ENCODE measurements at regions not wholly inside any gene's neighbourhood (a gene's known extent, or its start where the extent isn't known, plus 50 kb on each side); places are given as distances from the start of the nearest gene placed in this dataset.

DNA sequence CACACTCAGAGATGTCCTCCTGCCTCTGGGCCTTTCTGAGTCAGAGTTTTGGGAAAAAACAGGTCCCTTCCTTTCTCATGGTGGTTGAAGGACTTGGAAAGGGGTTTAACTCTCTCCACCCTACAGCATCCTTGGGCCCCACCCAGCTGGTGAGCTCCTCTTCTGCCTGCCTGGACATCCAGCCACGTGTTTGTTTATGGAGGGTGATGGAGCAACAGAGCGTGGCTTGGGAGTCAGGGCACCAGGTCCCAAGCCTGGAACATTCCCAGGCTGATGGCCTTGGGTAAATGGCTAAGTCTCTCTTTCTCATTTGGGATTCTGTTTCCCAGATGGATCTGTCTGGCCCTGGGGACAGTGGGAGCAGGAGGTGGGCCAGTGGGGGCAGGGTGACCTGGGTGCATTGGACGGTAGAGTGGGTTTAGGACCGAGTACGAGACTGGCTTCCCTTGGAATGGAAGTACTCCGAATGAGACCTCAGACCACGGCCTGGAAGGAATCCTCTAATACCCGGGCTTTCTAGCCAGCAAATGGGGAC is 141.1 kb upstream of the IRX2 start:
- Histone ChIP-seq H3K4ac (replicated peaks; ENCODE audit: insufficient read length, low read depth, low read length) (no peak overlapping the region), H3K18ac (ENCODE audit: extremely low read depth, low read length) (no peak overlapping the region), H2BK20ac (ENCODE audit: low read length) (no peak overlapping the region), H3K4me1 (replicated peaks in 1 of 4; ENCODE audit: control insufficient read depth in 3 of 4, insufficient read depth in 4 of 4, low read length in 3 of 4) (no peaks in the 10 kb centered on the region; a peak in 1 of 7 replicates), H4K20me1 (replicated peaks in 1 of 2; ENCODE audit: control insufficient read depth in 1 of 2, insufficient read depth in 2 of 2, low read length in 2 of 2) (peaks cover 0 to 7% of the 10 kb centered on the region in 2 experiments), H3K4me3 (ENCODE audit: extremely low read depth in 1 of 4, insufficient read depth in 2 of 4, low read depth in 3 of 4, low read length in 4 of 4) (no peak overlapping the region), H2BK12ac (ENCODE audit: low read depth, low read length) (no peak overlapping the region), H2AK5ac (ENCODE audit: low read depth, low read length) (no peak overlapping the region), H4K5ac (ENCODE audit: insufficient read length, low read depth, low read length) (no peak overlapping the region), H3K23ac (ENCODE audit: insufficient read length) (no peak overlapping the region), H2BK15ac (ENCODE audit: low read length) (no peak overlapping the region), H3K9ac (replicated peaks in 1 of 4; ENCODE audit: extremely low read depth in 1 of 4, low read depth in 3 of 4, low read length in 3 of 4) (no peak overlapping the region), H3K27ac (ENCODE audit: low read depth, low read length) (no peak overlapping the region), H2BK5ac (ENCODE audit: low read depth, low read length) (no peak overlapping the region), H2AFZ (ENCODE audit: low read length) (no peak overlapping the region), H3K9me3 (ENCODE audit: insufficient read depth in 2 of 2, low read depth in 1 of 2, low read length in 1 of 2) (no peaks in the 10 kb centered on the region), H3K23me2 (ENCODE audit: low read depth, low read length) (peaks cover 9% of the 10 kb centered on the region; the same call in 1 of the 2 replicates), H3K79me1 (ENCODE audit: low read depth, low read length) (no peaks in the 10 kb centered on the region), H4K8ac (ENCODE audit: extremely low read depth, insufficient read depth, low read length) (no peak overlapping the region), H3K4me2 (ENCODE audit: insufficient read depth in 1 of 2, low read depth in 2 of 2, low read length in 2 of 2) (no peak overlapping the region), H3K14ac (ENCODE audit: insufficient read length) (no peak overlapping the region), H3K56ac (replicated peaks; ENCODE audit: insufficient read length, low read depth, low read length) (no peak overlapping the region), H4K91ac (replicated peaks; ENCODE audit: insufficient read length, low read length) (peak overlapping the region; percentile 47), H3K36me3 (ENCODE audit: control insufficient read depth in 2 of 4, insufficient read depth in 4 of 4, low read length in 3 of 4) (no peaks in the 10 kb centered on the region), H3K27me3 (replicated peaks in 1 of 4; ENCODE audit: control insufficient read depth in 3 of 4, extremely low read depth in 1 of 4, insufficient read depth in 3 of 4, low read length in 3 of 4) (no peaks in the 10 kb centered on the region), H3K79me2 (ENCODE audit: control insufficient read depth in 1 of 2, insufficient read depth in 2 of 2, low read length in 2 of 2) (no peaks in the 10 kb centered on the region), H2BK120ac (replicated peaks; ENCODE audit: low read depth, low read length) (no peak overlapping the region)
- ChIA-PET POLR2A (ENCODE audit: partially characterized antibody) (no interaction called here), CTCF (ENCODE audit: partially characterized antibody) (no interaction called here)
- FAIRE-seq (no peak), DNase-seq (ENCODE audit: low read depth in 1 of 2, low spot score in 2 of 2) (peak in 1 of 2 experiments; percentile 28)
- WGBS, 2 experiments (ENCODE audit: extremely low coverage in 1 of 2, insufficient coverage in 1 of 2, insufficient read length in 1 of 2, insufficient replicate concordance in 2 of 2, low coverage in 1 of 2, low lambda C conversion rate in 2 of 2, missing lambda C conversion rate in 1 of 2) = 90% methylated on average over 5 of the region's 8 CpGs; no CpG with 5 or more reads in 1 of the 2 experiments
- no peak for TF ChIP-seq HDAC6 (IDR thresholded peaks at IDR 0.05; ENCODE audit: low read depth, low read length)
- no peak for TF ChIP-seq CTBP2 (IDR thresholded peaks at IDR 0.05; ENCODE audit: borderline replicate concordance, insufficient read depth, insufficient read length, low read length)
- no peak for TF ChIP-seq JUN (IDR thresholded peaks at IDR 0.05; ENCODE audit: low read depth, low read length)
- no peak for TF ChIP-seq POLR2A (IDR thresholded peaks at IDR 0.05; ENCODE audit: control extremely low read depth in 1 of 2, low read depth in 2 of 2, low read length in 2 of 2)
- TF ChIP-seq TCF12 (IDR thresholded peaks at IDR 0.05; ENCODE audit: low read depth, low read length) = no peak
- no peak for TF ChIP-seq GTF2F1 (IDR thresholded peaks at IDR 0.05; ENCODE audit: borderline replicate concordance, low read depth, low read length)
- no peak for TF ChIP-seq TBP (IDR thresholded peaks at IDR 0.05; ENCODE audit: low read depth, low read length)
- TF ChIP-seq CEBPB (IDR thresholded peaks at IDR 0.05; ENCODE audit: low read depth, low read length) = no peak
- TF ChIP-seq RAD21 (IDR thresholded peaks at IDR 0.05 in 1 of 2, conservative IDR thresholded peaks at IDR 0.05 in 1 of 2; ENCODE audit: low read depth in 2 of 2, low read length in 2 of 2) = no peak
- TF ChIP-seq BRCA1 (IDR thresholded peaks at IDR 0.05; ENCODE audit: low read depth, low read length) = no peak
- no peak for TF ChIP-seq CHD2 (IDR thresholded peaks at IDR 0.05; ENCODE audit: low read length)
- no peak for TF ChIP-seq CTCF (IDR thresholded peaks at IDR 0.05; ENCODE audit: control extremely low read depth in 1 of 3, insufficient read depth in 1 of 3, low read depth in 1 of 3, low read length in 3 of 3)
- TF ChIP-seq TAF7 (optimal IDR thresholded peaks at IDR 0.05; ENCODE audit: borderline replicate concordance, low read depth, low read length) = no peak
